ENCODE measurements at regions not wholly inside any gene's neighbourhood (a gene's known extent, or its start where the extent isn't known, plus 50 kb on each side); places are given as distances from the start of the nearest gene placed in this dataset.

GRCh38 chr3:3560591-3561311, 238.5 kb upstream of the LRRN1 start:
- H3K4ac ChIP-seq (ENCODE audit: low read depth, low read length) = no peak overlapping the region
- peak overlapping the region; percentile 96 for H3K27ac ChIP-seq (ENCODE audit: low read depth, low read length)
- H3K79me1 ChIP-seq (ENCODE audit: low read length) = peaks cover 25% of the 10 kb centered on the region
- no peaks in the 10 kb centered on the region for H3K9me3 ChIP-seq (ENCODE audit: insufficient read depth, low read depth, low read length)
- H3K4me2 ChIP-seq (ENCODE audit: low read length) = peak overlapping the region; percentile 28
- H2BK120ac ChIP-seq (ENCODE audit: insufficient read depth, low read length, poor library complexity) = peak overlapping the region; percentile 79
- peak overlapping the region; percentile 98 for H4K91ac ChIP-seq (ENCODE audit: low read depth, low read length)
- WGBS (ENCODE audit: extremely low coverage, insufficient coverage, insufficient read length) = no CpG with 5 or more reads among the region's 4 CpGs
- no peak overlapping the region for H3K23ac ChIP-seq (ENCODE audit: low read length)
- H3K14ac ChIP-seq (ENCODE audit: low read length) = no peak overlapping the region
- H2AK5ac ChIP-seq (ENCODE audit: low read length) = no peak overlapping the region
- H2BK12ac ChIP-seq (ENCODE audit: low read length) = no peak overlapping the region
- H3K4me3 ChIP-seq (ENCODE audit: low read depth, low read length) = no peak overlapping the region
- no peak overlapping the region for H3K9ac ChIP-seq (ENCODE audit: low read length)
- no peaks in the 10 kb centered on the region for H3K36me3 ChIP-seq (ENCODE audit: control insufficient read depth in 1 of 2, insufficient read depth in 2 of 2, low read length in 2 of 2)
- peaks cover 4% of the 10 kb centered on the region for H3K79me2 ChIP-seq (ENCODE audit: control insufficient read depth, insufficient read depth, low read length, poor library complexity)
- peak overlapping the region; percentile 0 for H4K12ac ChIP-seq (ENCODE audit: low read depth, low read length)
- DNase-seq = peak; percentile 24 to 74
- H2AFZ ChIP-seq (ENCODE audit: insufficient read depth, low read length, poor library complexity) = peak overlapping the region; percentile 50
- H3K18ac ChIP-seq (ENCODE audit: low read length) = no peak overlapping the region
- peak overlapping the region; percentile 92 for H2BK5ac ChIP-seq (ENCODE audit: low read depth, low read length, poor library complexity)
- no peak overlapping the region for H4K8ac ChIP-seq (ENCODE audit: low read depth, low read length)
- peaks cover 5 to 13% of the 10 kb centered on the region in 2 experiments for H3K4me1 ChIP-seq (ENCODE audit: control insufficient read depth in 1 of 2, insufficient read depth in 2 of 2, low read length in 2 of 2)
- no peaks in the 10 kb centered on the region for H3K27me3 ChIP-seq (ENCODE audit: insufficient read depth, low read length)

DNA sequence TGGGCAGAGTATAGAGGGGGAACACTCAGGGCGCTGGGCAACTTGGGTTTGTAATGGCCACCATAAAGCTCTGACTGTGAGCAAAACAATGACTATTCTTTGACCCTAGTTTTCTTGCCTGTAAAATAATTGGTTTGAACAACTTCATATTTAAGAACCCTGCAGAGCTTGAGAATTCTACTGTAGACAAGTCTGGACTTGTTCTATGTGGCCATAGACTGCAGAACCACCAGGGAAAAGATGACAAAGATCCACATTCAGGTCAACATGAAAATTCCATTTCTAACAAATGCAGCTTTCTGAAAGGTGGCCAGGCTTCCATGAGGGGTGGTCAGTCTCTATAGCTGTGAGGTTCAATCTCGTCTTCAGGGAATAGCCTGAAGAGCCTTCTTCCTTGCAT, 239.4 kb upstream of the LRRN1 start:
- Histone ChIP-seq H3K4ac (ENCODE audit: low read depth, low read length) (peak overlapping the region; percentile 75), H4K91ac (ENCODE audit: low read depth, low read length) (peak overlapping the region; percentile 98), H3K79me2 (ENCODE audit: control insufficient read depth, insufficient read depth, low read length, poor library complexity) (peaks cover 4% of the 10 kb centered on the region), H3K4me2 (ENCODE audit: low read length) (no peak overlapping the region), H2BK12ac (ENCODE audit: low read length) (peak overlapping the region; percentile 25), H3K18ac (ENCODE audit: low read length) (no peak overlapping the region), H3K4me3 (ENCODE audit: low read depth, low read length) (no peak overlapping the region), H4K8ac (ENCODE audit: low read depth, low read length) (peak overlapping the region; percentile 77), H3K4me1 (ENCODE audit: control insufficient read depth in 1 of 2, insufficient read depth in 2 of 2, low read length in 2 of 2) (peaks cover 5 to 13% of the 10 kb centered on the region in 2 experiments), H4K12ac (ENCODE audit: low read depth, low read length) (no peak overlapping the region), H3K27me3 (ENCODE audit: insufficient read depth, low read length) (no peaks in the 10 kb centered on the region), H2AK5ac (ENCODE audit: low read length) (no peak overlapping the region), H3K14ac (ENCODE audit: low read length) (peak overlapping the region; percentile 27), H3K36me3 (ENCODE audit: control insufficient read depth in 1 of 2, insufficient read depth in 2 of 2, low read length in 2 of 2) (no peaks in the 10 kb centered on the region), H3K9me3 (ENCODE audit: insufficient read depth, low read depth, low read length) (no peaks in the 10 kb centered on the region), H2BK120ac (ENCODE audit: insufficient read depth, low read length, poor library complexity) (peak overlapping the region; percentile 79), H3K79me1 (ENCODE audit: low read length) (peaks cover 25% of the 10 kb centered on the region), H2AFZ (ENCODE audit: insufficient read depth, low read length, poor library complexity) (peak overlapping the region; percentile 63), H3K27ac (ENCODE audit: low read depth, low read length) (peak overlapping the region; percentile 96), H2BK5ac (ENCODE audit: low read depth, low read length, poor library complexity) (peak overlapping the region; percentile 92), H3K9ac (ENCODE audit: low read length) (no peak overlapping the region), H3K23ac (ENCODE audit: low read length) (no peak overlapping the region)
- peak in 1 of 2 donors; percentile 8 for DNase-seq
- WGBS (ENCODE audit: extremely low coverage, insufficient coverage, insufficient read length) = no CpG with 5 or more reads among the region's 2 CpGs

- Histone ChIP-seq H2BK120ac (ENCODE audit: insufficient read depth, low read length, poor library complexity) (no peak overlapping the region), H3K14ac (ENCODE audit: low read length) (no peak overlapping the region), H2BK12ac (ENCODE audit: low read length) (no peak overlapping the region), H3K27me3 (ENCODE audit: insufficient read depth, low read length) (no peaks in the 10 kb centered on the region), H2BK5ac (ENCODE audit: low read depth, low read length, poor library complexity) (no peak overlapping the region), H4K12ac (ENCODE audit: low read depth, low read length) (no peak overlapping the region), H3K36me3 (ENCODE audit: control insufficient read depth in 1 of 2, insufficient read depth in 2 of 2, low read length in 2 of 2) (no peaks in the 10 kb centered on the region), H2AFZ (ENCODE audit: insufficient read depth, low read length, poor library complexity) (no peak overlapping the region), H3K27ac (ENCODE audit: low read depth, low read length) (no peak overlapping the region), H3K23ac (ENCODE audit: low read length) (no peak overlapping the region), H3K9me3 (ENCODE audit: insufficient read depth, low read depth, low read length) (no peaks in the 10 kb centered on the region), H3K4me1 (ENCODE audit: control insufficient read depth in 1 of 2, insufficient read depth in 2 of 2, low read length in 2 of 2) (peaks cover 2 to 10% of the 10 kb centered on the region in 2 experiments), H4K91ac (ENCODE audit: low read depth, low read length) (no peak overlapping the region), H3K4ac (ENCODE audit: low read depth, low read length) (no peak overlapping the region), H3K18ac (ENCODE audit: low read length) (no peak overlapping the region), H4K8ac (ENCODE audit: low read depth, low read length) (no peak overlapping the region), H3K4me3 (ENCODE audit: low read depth, low read length) (no peak overlapping the region), H3K4me2 (ENCODE audit: low read length) (no peak overlapping the region), H3K9ac (ENCODE audit: low read length) (no peak overlapping the region), H3K79me1 (ENCODE audit: low read length) (peaks cover 12% of the 10 kb centered on the region), H3K79me2 (ENCODE audit: control insufficient read depth, insufficient read depth, low read length, poor library complexity) (peaks cover 2% of the 10 kb centered on the region), H2AK5ac (ENCODE audit: low read length) (no peak overlapping the region)
- WGBS (ENCODE audit: extremely low coverage, insufficient coverage, insufficient read length) = no CpG with 5 or more reads among the region's 3 CpGs
- DNase-seq = no peak
Measured at GRCh38 chr3:3556078-3556477, 243.2 kb upstream of the LRRN1 start.

DNA sequence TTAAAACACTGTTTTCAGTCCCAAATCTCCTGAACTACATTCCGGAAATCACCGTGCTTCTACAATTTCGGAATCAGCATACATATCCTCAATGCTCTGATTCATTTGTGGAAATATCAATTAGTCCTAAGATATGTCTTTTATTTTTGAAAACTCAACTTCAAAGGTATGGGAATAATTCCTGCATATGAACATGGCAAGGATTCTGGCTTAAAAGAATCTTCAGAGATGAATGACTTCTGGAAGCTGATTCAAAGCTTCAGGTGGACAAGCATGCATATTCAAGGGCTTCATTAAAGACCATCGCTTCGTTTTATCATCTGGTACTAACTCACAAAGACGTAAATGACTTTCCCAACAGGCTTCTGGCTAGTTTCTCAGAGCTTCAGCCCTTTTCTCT, 246.0 kb upstream of the LRRN1 start:
- no peak overlapping the region for H3K27ac ChIP-seq (ENCODE audit: low read depth, low read length)
- no peak overlapping the region for H4K8ac ChIP-seq (ENCODE audit: low read depth, low read length)
- no peaks in the 10 kb centered on the region for H3K27me3 ChIP-seq (ENCODE audit: insufficient read depth, low read length)
- no peaks in the 10 kb centered on the region for H3K36me3 ChIP-seq (ENCODE audit: control insufficient read depth in 1 of 2, insufficient read depth in 2 of 2, low read length in 2 of 2)
- no peak overlapping the region for H3K18ac ChIP-seq (ENCODE audit: low read length)
- no peak overlapping the region for H2AK5ac ChIP-seq (ENCODE audit: low read length)
- peaks cover under 1% of the 10 kb centered on the region for H3K79me1 ChIP-seq (ENCODE audit: low read length)
- no peak overlapping the region for H2AFZ ChIP-seq (ENCODE audit: insufficient read depth, low read length, poor library complexity)
- no peaks in the 10 kb centered on the region for H3K9me3 ChIP-seq (ENCODE audit: insufficient read depth, low read depth, low read length)
- H3K4me3 ChIP-seq (ENCODE audit: low read depth, low read length) = no peak overlapping the region
- peak overlapping the region; percentile 17 for H2BK120ac ChIP-seq (ENCODE audit: insufficient read depth, low read length, poor library complexity)
- peaks cover 0 to 2% of the 10 kb centered on the region in 2 experiments for H3K4me1 ChIP-seq (ENCODE audit: control insufficient read depth in 1 of 2, insufficient read depth in 2 of 2, low read length in 2 of 2)
- peak overlapping the region; percentile 87 for H2BK12ac ChIP-seq (ENCODE audit: low read length)
- WGBS (ENCODE audit: extremely low coverage, insufficient coverage, insufficient read length) = no CpG with 5 or more reads among the region's 6 CpGs
- no peak for DNase-seq
- no peak overlapping the region for H4K12ac ChIP-seq (ENCODE audit: low read depth, low read length)
- no peak overlapping the region for H3K14ac ChIP-seq (ENCODE audit: low read length)
- no peak overlapping the region for H3K23ac ChIP-seq (ENCODE audit: low read length)
- no peaks in the 10 kb centered on the region for H3K79me2 ChIP-seq (ENCODE audit: control insufficient read depth, insufficient read depth, low read length, poor library complexity)
- H3K4me2 ChIP-seq (ENCODE audit: low read length) = no peak overlapping the region
- no peak overlapping the region for H3K9ac ChIP-seq (ENCODE audit: low read length)
- H3K4ac ChIP-seq (ENCODE audit: low read depth, low read length) = no peak overlapping the region
- peak overlapping the region; percentile 37 for H4K91ac ChIP-seq (ENCODE audit: low read depth, low read length)
- peak overlapping the region; percentile 40 for H2BK5ac ChIP-seq (ENCODE audit: low read depth, low read length, poor library complexity)

All from trophoblast cell (in vitro differentiated cells and primary cell).